Epithelial cell of proximal tubule (primary cell): ENCODE measurements at regions not wholly inside any gene's neighbourhood (a gene's known extent, or its start where the extent isn't known, plus 50 kb on each side); places are given as distances from the start of the nearest gene placed in this dataset.

ENCODE experiments used
- DNase-seq: peaks from one replicate; pipeline ENCODE4 v3.0.0-alpha.2; 2011; ENCODE audit warnings: low read depth
- H3K4me3 ChIP-seq: 2 replicates; pipeline ENCODE4 v1.5.1; 2011; ENCODE audit warnings: low read depth, mild to moderate bottlenecking, low read length
- CTCF ChIP-seq: conservative IDR thresholded peaks from 2 replicates; pipeline ENCODE4 v1.5.1; 2012; ENCODE audit warnings: low read depth, mild to moderate bottlenecking, low read length

- no peak overlapping the region for H3K4me3 ChIP-seq
- DNase-seq, result no peak
- TF ChIP-seq CTCF, result peak; percentile 54
Measured at GRCh38 chr18:53686965-53687364, 537.5 kb downstream of the MBD2 start.

GRCh38 chr18:53682796-53683195 is 541.7 kb downstream of the MBD2 start:
- no peak for DNase-seq
- H3K4me3 ChIP-seq, result no peak overlapping the region
- TF ChIP-seq CTCF, result no peak

- no peak for TF ChIP-seq CTCF
- DNase-seq, result no peak
- H3K4me3 ChIP-seq, result no peak overlapping the region
Measured at GRCh38 chr18:53677480-53677879, 547.0 kb downstream of the MBD2 start.

- no peak overlapping the region for H3K4me3 ChIP-seq
- no peak for TF ChIP-seq CTCF
- no peak for DNase-seq
Measured at GRCh38 chr18:53665701-53666100, 558.8 kb downstream of the MBD2 start.

- H3K4me3 ChIP-seq, result no peak overlapping the region
- TF ChIP-seq CTCF, result no peak
Measured at GRCh38 chr18:53664575-53664974, 559.9 kb downstream of the MBD2 start.

GRCh38 chr18:53660306-53660705 is 564.2 kb downstream of the MBD2 start:
- no peak for DNase-seq
- TF ChIP-seq CTCF, result no peak
- H3K4me3 ChIP-seq, result no peak overlapping the region

More at GRCh38 chr18:53664575-53664974, 559.9 kb downstream of the MBD2 start:
- no peak for DNase-seq

GRCh38 chr18:53657257-53657656 is 567.2 kb downstream of the MBD2 start:
- DNase-seq, result no peak
- no peak overlapping the region for H3K4me3 ChIP-seq
- TF ChIP-seq CTCF, result no peak
